ENCODE measurements at regions not wholly inside any gene's neighbourhood (a gene's known extent, or its start where the extent isn't known, plus 50 kb on each side); places are given as distances from the start of the nearest gene placed in this dataset.

DNA sequence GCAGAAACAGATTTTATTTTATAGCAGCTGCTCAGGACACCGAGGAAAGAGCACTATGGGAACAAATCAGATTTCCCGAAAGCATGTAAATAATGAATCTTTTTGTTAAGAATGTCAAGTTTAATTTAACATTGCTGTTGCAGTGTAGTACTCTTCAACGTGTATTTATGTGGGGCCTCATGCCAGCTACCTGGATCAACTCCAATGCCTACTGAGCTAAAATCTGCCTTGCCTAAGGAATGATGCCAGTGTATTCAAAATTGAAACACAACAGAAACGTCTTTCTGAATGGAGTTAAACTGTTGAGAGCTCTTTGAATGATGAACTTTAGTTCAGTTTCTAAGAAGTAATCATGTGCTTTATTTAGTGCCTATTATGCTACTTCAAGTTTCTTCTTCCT is 1379.8 kb upstream of the ATXN8OS start:
- H3K4ac ChIP-seq (replicated peaks; ENCODE audit: insufficient read length, low read depth, low read length), result no peak overlapping the region
- H4K5ac ChIP-seq (ENCODE audit: insufficient read length, low read depth, low read length), result no peak overlapping the region
- H3K23ac ChIP-seq (ENCODE audit: insufficient read length), result no peak overlapping the region
- no peaks in the 10 kb centered on the region for H3K79me1 ChIP-seq (ENCODE audit: low read depth, low read length)
- H2BK20ac ChIP-seq (ENCODE audit: low read length), result no peak overlapping the region
- no peak overlapping the region for H3K14ac ChIP-seq (ENCODE audit: insufficient read length)
- H3K27ac ChIP-seq (ENCODE audit: low read depth, low read length), result no peak overlapping the region
- no peak overlapping the region for H2BK15ac ChIP-seq (ENCODE audit: low read length)
- H3K9me3 ChIP-seq (ENCODE audit: insufficient read depth in 2 of 2, low read depth in 1 of 2, low read length in 1 of 2), result no peaks in the 10 kb centered on the region
- peak overlapping the region; percentile 79; the same call in 1 of the 2 replicates for H2AFZ ChIP-seq (ENCODE audit: low read length)
- no peaks in the 10 kb centered on the region for H3K79me2 ChIP-seq (ENCODE audit: control insufficient read depth in 1 of 2, insufficient read depth in 2 of 2, low read length in 2 of 2)
- no peak overlapping the region for H2BK12ac ChIP-seq (ENCODE audit: low read depth, low read length)
- TF ChIP-seq CHD1 (IDR thresholded peaks at IDR 0.05; ENCODE audit: low read depth, low read length) (no peak), SP4 (IDR thresholded peaks at IDR 0.05; ENCODE audit: low read length) (no peak), TCF12 (IDR thresholded peaks at IDR 0.05; ENCODE audit: low read depth, low read length) (no peak), HDAC6 (IDR thresholded peaks at IDR 0.05; ENCODE audit: low read depth, low read length) (no peak), JUN (IDR thresholded peaks at IDR 0.05; ENCODE audit: low read depth, low read length) (no peak), SRF (IDR thresholded peaks at IDR 0.05; ENCODE audit: low read depth, low read length) (no peak), JUND (IDR thresholded peaks at IDR 0.05; ENCODE audit: low read length) (no peak), BACH1 (IDR thresholded peaks at IDR 0.05; ENCODE audit: low read length) (no peak), POLR2A (IDR thresholded peaks at IDR 0.05; ENCODE audit: control extremely low read depth in 1 of 2, low read depth in 2 of 2, low read length in 2 of 2) (no peak)
- TF ChIP-seq, protein P1, sequence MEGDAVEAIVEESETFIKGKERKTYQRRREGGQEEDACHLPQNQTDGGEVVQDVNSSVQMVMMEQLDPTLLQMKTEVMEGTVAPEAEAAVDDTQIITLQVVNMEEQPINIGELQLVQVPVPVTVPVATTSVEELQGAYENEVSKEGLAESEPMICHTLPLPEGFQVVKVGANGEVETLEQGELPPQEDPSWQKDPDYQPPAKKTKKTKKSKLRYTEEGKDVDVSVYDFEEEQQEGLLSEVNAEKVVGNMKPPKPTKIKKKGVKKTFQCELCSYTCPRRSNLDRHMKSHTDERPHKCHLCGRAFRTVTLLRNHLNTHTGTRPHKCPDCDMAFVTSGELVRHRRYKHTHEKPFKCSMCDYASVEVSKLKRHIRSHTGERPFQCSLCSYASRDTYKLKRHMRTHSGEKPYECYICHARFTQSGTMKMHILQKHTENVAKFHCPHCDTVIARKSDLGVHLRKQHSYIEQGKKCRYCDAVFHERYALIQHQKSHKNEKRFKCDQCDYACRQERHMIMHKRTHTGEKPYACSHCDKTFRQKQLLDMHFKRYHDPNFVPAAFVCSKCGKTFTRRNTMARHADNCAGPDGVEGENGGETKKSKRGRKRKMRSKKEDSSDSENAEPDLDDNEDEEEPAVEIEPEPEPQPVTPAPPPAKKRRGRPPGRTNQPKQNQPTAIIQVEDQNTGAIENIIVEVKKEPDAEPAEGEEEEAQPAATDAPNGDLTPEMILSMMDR (IDR thresholded peaks at IDR 0.05; ENCODE audit: control extremely low read depth in 1 of 3, insufficient read depth in 1 of 3, low read depth in 1 of 3, low read length in 3 of 3), result no peak
- TF ChIP-seq, protein P2, sequence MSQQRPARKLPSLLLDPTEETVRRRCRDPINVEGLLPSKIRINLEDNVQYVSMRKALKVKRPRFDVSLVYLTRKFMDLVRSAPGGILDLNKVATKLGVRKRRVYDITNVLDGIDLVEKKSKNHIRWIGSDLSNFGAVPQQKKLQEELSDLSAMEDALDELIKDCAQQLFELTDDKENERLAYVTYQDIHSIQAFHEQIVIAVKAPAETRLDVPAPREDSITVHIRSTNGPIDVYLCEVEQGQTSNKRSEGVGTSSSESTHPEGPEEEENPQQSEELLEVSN (IDR thresholded peaks at IDR 0.05), result no peak
- POLR2A ChIA-PET (ENCODE audit: partially characterized antibody), result no interaction called here
- no peaks in the 10 kb centered on the region for H3K27me3 ChIP-seq (replicated peaks in 1 of 4; ENCODE audit: control insufficient read depth in 3 of 4, extremely low read depth in 1 of 4, insufficient read depth in 3 of 4, low read length in 3 of 4)
- no peaks in the 10 kb centered on the region for H3K23me2 ChIP-seq (ENCODE audit: low read depth, low read length)
- H3K18ac ChIP-seq (ENCODE audit: extremely low read depth, low read length), result no peak overlapping the region
- DNase-seq (ENCODE audit: low read depth in 1 of 2, low spot score in 2 of 2) (no peak), FAIRE-seq (no peak)
- H4K8ac ChIP-seq (ENCODE audit: extremely low read depth, insufficient read depth, low read length), result no peak overlapping the region
- H3K36me3 ChIP-seq (ENCODE audit: control insufficient read depth in 2 of 4, insufficient read depth in 4 of 4, low read length in 3 of 4), result no peaks in the 10 kb centered on the region
- no peak overlapping the region for H2BK5ac ChIP-seq (ENCODE audit: low read depth, low read length)
- H3K4me2 ChIP-seq (ENCODE audit: insufficient read depth in 1 of 2, low read depth in 2 of 2, low read length in 2 of 2), result no peak overlapping the region
- H2AK5ac ChIP-seq (ENCODE audit: low read depth, low read length), result no peak overlapping the region
- CTCF ChIA-PET (ENCODE audit: partially characterized antibody), result no interaction called here
- no peaks in the 10 kb centered on the region for H4K20me1 ChIP-seq (replicated peaks in 1 of 2; ENCODE audit: control insufficient read depth in 1 of 2, insufficient read depth in 2 of 2, low read length in 2 of 2)
- H2BK120ac ChIP-seq (replicated peaks; ENCODE audit: low read depth, low read length), result no peak overlapping the region
- no peak overlapping the region for H3K9ac ChIP-seq (replicated peaks in 1 of 4; ENCODE audit: extremely low read depth in 1 of 4, low read depth in 3 of 4, low read length in 3 of 4)
- no peak overlapping the region for H3K56ac ChIP-seq (replicated peaks; ENCODE audit: insufficient read length, low read depth, low read length)
- H4K91ac ChIP-seq (replicated peaks; ENCODE audit: insufficient read length, low read length), result no peak overlapping the region
- H3K4me1 ChIP-seq (replicated peaks in 1 of 4; ENCODE audit: control insufficient read depth in 3 of 4, insufficient read depth in 4 of 4, low read length in 3 of 4), result no peaks in the 10 kb centered on the region
- 79% methylated on average over 4 of the region's 4 CpGs; no CpG with 5 or more reads in 1 of the 2 experiments for WGBS, 2 experiments (ENCODE audit: extremely low coverage in 1 of 2, insufficient coverage in 1 of 2, insufficient read length in 1 of 2, insufficient replicate concordance in 2 of 2, low coverage in 1 of 2, low lambda C conversion rate in 2 of 2, missing lambda C conversion rate in 1 of 2)
- H3K4me3 ChIP-seq (ENCODE audit: extremely low read depth in 1 of 4, insufficient read depth in 2 of 4, low read depth in 3 of 4, low read length in 4 of 4), result no peak overlapping the region

Measured in H1 (cell line).